Activated CD8-positive, alpha-beta T cell treated with anti-CD3 and anti-CD28 coated beads for 36 hours (primary cell): ENCODE measurements at regions not wholly inside any gene's neighbourhood (a gene's known extent, or its start where the extent isn't known, plus 50 kb on each side); places are given as distances from the start of the nearest gene placed in this dataset.

Experiments
- ATAC-seq: fragments of 200-7000 bp; cut with Tn5 transposase; one replicate; pipeline ENCODE4 v1.10.0; 2021; ENCODE audit warnings: mild to moderate bottlenecking, moderate library complexity
- CTCF ChIA-PET: fragments of 350-600 bp; sonication (Branson Sonifier 250); formaldehyde crosslinking; loops from one replicate; lab custom pipeline; 2021; ENCODE audit warnings: antibody characterized with exemption; lab: Charles Lee
- POLR2A ChIA-PET: fragments of 350-600 bp; sonication (Branson Sonifier 250); formaldehyde crosslinking; loops from one replicate; lab custom pipeline; 2021; ENCODE audit warnings: antibody characterized with exemption; lab: Charles Lee
- DNase-seq: peaks from one replicate; pipeline ENCODE4 v3.0.0-alpha.2; 2020
- H3K27ac Mint-ChIP-seq: one replicate; pipeline ENCODE4 v1.8.0; 2021; ENCODE audit warnings: mild to moderate bottlenecking, mixed read lengths
- H3K27me3 Mint-ChIP-seq: one replicate; pipeline ENCODE4 v1.8.0; 2021; ENCODE audit warnings: mixed read lengths
- H3K36me3 Mint-ChIP-seq: one replicate; pipeline ENCODE4 v1.8.0; 2021; ENCODE audit warnings: low read depth, mixed read lengths
- H3K4me1 Mint-ChIP-seq: one replicate; pipeline ENCODE4 v1.8.0; 2021; ENCODE audit warnings: low read depth, mixed read lengths
- H3K4me3 Mint-ChIP-seq: one replicate; pipeline ENCODE4 v1.8.0; 2021; ENCODE audit warnings: mild to moderate bottlenecking, moderate library complexity, mixed read lengths
- H3K9me3 Mint-ChIP-seq: one replicate; pipeline ENCODE4 v1.8.0; 2021; ENCODE audit warnings: mixed read lengths
- CTCF ChIP-seq: fragments of 200-600 bp; IDR thresholded peaks from one replicate; pipeline ENCODE4 v1.8.0; 2022; ENCODE audit warnings: antibody characterized with exemption, mild to moderate bottlenecking
- intact Hi-C: fragments of 100-400 bp; cut with micrococcal nuclease; formaldehyde crosslinking; loops from one replicate; pipeline ENCODE4 v1.10.0; 2022

- CTCF ChIA-PET, result no interaction called here
- Mint-ChIP-seq H3K4me1 (no peaks in the 10 kb centered on the region), H3K36me3 (no peaks in the 10 kb centered on the region), H3K27ac (no peak overlapping the region), H3K9me3 (no peaks in the 10 kb centered on the region), H3K4me3 (no peak overlapping the region), H3K27me3 (no peaks in the 10 kb centered on the region)
- POLR2A ChIA-PET, result no interaction called here
- TF ChIP-seq CTCF, result no peak
- no peak for ATAC-seq
- DNase-seq, result no peak
- intact Hi-C loops, result no loop called here
These were observed 218.1 kb upstream of the GK2 start for GRCh38 chr4:79626101-79626500.

- Mint-ChIP-seq H3K36me3 (no peaks in the 10 kb centered on the region), H3K4me3 (no peak overlapping the region), H3K4me1 (no peaks in the 10 kb centered on the region), H3K27ac (no peak overlapping the region), H3K27me3 (no peaks in the 10 kb centered on the region), H3K9me3 (no peaks in the 10 kb centered on the region)
- TF ChIP-seq CTCF, result no peak
- POLR2A ChIA-PET, result no interaction called here
- intact Hi-C loops, result no loop called here
- no peak for ATAC-seq
- DNase-seq, result no peak
- CTCF ChIA-PET, result no interaction called here
These were observed 217.3 kb upstream of the GK2 start for GRCh38 chr4:79625361-79625760.

- ATAC-seq (no peak), DNase-seq (no peak)
- no peak overlapping the region for H3K27ac Mint-ChIP-seq
- CTCF ChIA-PET, result no interaction called here
- no peak for TF ChIP-seq CTCF
- intact Hi-C loops, result no loop called here
- POLR2A ChIA-PET, result interaction anchor here (0.6 kb wide), 1 partner anchor 96 kb away, joined by 3 read pairs; no protein-coding TSS in a partner anchor
- no peak overlapping the region for H3K4me3 Mint-ChIP-seq
- peaks cover 1% of the 10 kb centered on the region for H3K27me3 Mint-ChIP-seq
- H3K4me1 Mint-ChIP-seq, result no peaks in the 10 kb centered on the region
- H3K36me3 Mint-ChIP-seq, result no peaks in the 10 kb centered on the region
- no peaks in the 10 kb centered on the region for H3K9me3 Mint-ChIP-seq
These were observed 215.2 kb upstream of the GK2 start for GRCh38 chr4:79623021-79623870.

GRCh38 chr4:79621061-79621460, 213.0 kb upstream of the GK2 start:
- Mint-ChIP-seq H3K27ac (no peak overlapping the region), H3K36me3 (no peaks in the 10 kb centered on the region), H3K4me3 (no peak overlapping the region), H3K27me3 (peaks cover 1% of the 10 kb centered on the region), H3K9me3 (no peaks in the 10 kb centered on the region), H3K4me1 (no peaks in the 10 kb centered on the region)
- ChIA-PET CTCF (interaction anchor here (0.8 kb wide), 1 partner anchor 195 kb away, joined by 3 read pairs; no protein-coding TSS in a partner anchor), POLR2A (interaction anchor here (0.6 kb wide), 1 partner anchor 446 kb away, joined by 3 read pairs; no protein-coding TSS in a partner anchor)
- ATAC-seq (no peak), DNase-seq (no peak)
- TF ChIP-seq CTCF, result no peak
- intact Hi-C loops, result no loop called here

GRCh38 chr4:79620617-79621016, 212.6 kb upstream of the GK2 start:
- no peaks in the 10 kb centered on the region for H3K4me1 Mint-ChIP-seq
- no peak overlapping the region for H3K27ac Mint-ChIP-seq
- no peak for TF ChIP-seq CTCF
- intact Hi-C loops, result no loop called here
- no peaks in the 10 kb centered on the region for H3K36me3 Mint-ChIP-seq
- peaks cover 1% of the 10 kb centered on the region for H3K27me3 Mint-ChIP-seq
- DNase-seq, result no peak
- no peak for ATAC-seq
- ChIA-PET POLR2A (no interaction called here), CTCF (interaction anchor here (0.8 kb wide), 1 partner anchor 195 kb away, joined by 3 read pairs; no protein-coding TSS in a partner anchor)
- no peak overlapping the region for H3K4me3 Mint-ChIP-seq
- H3K9me3 Mint-ChIP-seq, result no peaks in the 10 kb centered on the region
